Erythroblast (primary cell): ENCODE measurements at regions not wholly inside any gene's neighbourhood (a gene's known extent, or its start where the extent isn't known, plus 50 kb on each side); places are given as distances from the start of the nearest gene placed in this dataset.
"Not testable (repeated sequence)": the region's sequence is repeated elsewhere in the genome, so short reads cannot be mapped to it uniquely, and the experiment has no call there.

Experiments
- DNase-seq, 2 experiments: peaks; one replicate each; lab custom pipeline; 2025; lab: John Stamatoyannopoulos, UW
- GATA1 ChIP-seq: IDR thresholded peaks from 2 replicates; pipeline ENCODE4 v1.6.1; 2011; ENCODE audit warnings: low read depth, mild to moderate bottlenecking, control low read depth, low read length, moderate library complexity
- POLR2A ChIP-seq: IDR thresholded peaks from 2 replicates; pipeline ENCODE4 v1.6.1; 2011; ENCODE audit warnings: mild to moderate bottlenecking, low read length

GRCh38 chr2:39975476-39976020, 196.5 kb upstream of the THUMPD2 start:
- TF ChIP-seq GATA1 (no peak), POLR2A (no peak)
- DNase-seq = no peak

DNA sequence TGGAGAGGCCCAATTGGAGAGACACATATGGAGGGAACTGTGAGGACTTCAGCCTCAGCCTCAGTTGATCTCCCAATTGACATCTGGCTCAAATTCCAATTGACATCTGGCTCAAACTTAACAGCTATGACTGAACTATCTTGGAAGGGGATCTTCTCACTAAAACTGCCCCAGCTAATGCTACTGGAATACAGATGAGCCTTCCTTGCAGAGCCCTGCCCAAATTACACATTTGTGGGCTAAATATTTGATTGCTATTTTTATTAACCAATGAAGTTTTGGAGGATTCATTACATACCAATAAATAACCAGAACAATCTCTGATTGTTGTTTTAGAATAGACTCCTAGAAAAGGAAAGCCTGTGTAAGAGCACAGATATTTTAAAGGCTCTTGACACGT, 189.0 kb upstream of the THUMPD2 start:
- TF ChIP-seq POLR2A (no peak), GATA1 (no peak)
- DNase-seq = no peak

GRCh38 chr2:39960681-39961080, 181.6 kb upstream of the THUMPD2 start:
- not testable (repeated sequence) for DNase-seq

GRCh38 chr2:39954346-39954745, 175.3 kb upstream of the THUMPD2 start:
- TF ChIP-seq GATA1 = no peak
- no peak for TF ChIP-seq POLR2A
- no peak for DNase-seq

DNA sequence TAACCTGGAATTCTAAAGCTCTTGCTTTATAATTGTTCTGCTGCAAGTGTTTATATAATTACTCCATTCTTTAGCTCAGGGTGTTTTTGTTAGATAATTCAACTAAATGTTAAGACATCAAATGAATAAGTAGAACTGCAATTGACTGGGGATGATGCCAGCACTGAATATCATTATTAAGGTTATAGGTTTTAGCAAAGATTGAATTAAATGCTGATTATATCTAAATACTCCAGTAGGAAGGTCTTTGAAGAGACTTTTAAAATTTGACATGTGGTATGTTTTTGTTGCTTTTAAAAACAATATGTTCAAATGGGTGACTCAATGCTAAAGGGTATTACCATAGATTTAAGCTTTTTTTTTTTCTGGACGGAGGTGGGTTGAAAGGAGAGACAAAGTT, 170.1 kb upstream of the THUMPD2 start:
- no peak for DNase-seq
- TF ChIP-seq GATA1 (no peak), POLR2A (no peak)

DNA sequence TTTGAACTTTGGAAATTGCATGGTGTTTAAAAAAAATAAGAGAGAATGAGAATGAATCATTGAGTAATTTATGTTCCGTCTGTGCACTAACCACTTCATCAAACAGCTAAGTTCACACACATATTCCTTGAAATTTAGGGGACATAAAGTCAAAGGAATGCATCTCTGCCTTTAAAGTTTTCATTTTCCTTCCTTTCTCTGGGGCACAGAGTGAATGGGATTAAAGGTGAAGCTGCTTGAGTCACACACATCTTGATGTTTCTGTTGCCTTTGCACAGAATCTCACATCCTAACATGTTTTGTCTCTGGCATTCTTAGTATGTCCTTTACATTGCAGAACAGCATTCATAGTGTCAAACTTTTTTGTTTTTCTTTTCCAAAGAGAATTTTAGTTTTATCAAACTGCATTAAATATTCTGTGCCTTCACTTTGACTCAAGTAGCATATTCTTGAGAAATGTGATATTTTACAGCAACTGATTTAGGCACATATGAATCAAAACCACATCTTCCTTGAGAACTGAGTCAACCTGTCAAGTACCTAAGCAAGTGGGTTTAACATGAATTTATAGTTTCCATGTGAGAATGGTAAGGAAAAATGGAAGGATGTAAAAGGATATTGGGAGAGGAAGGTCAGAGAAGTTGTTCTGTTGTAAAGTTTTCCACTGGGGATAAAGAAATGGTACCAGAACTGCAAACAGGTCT, 169.1 kb upstream of the THUMPD2 start:
- DNase-seq = no peak
- TF ChIP-seq POLR2A (no peak), GATA1 (no peak)

- TF ChIP-seq POLR2A (no peak), GATA1 (no peak)
- DNase-seq = no peak
These were observed 168.4 kb upstream of the THUMPD2 start for GRCh38 chr2:39947294-39948015.

DNA sequence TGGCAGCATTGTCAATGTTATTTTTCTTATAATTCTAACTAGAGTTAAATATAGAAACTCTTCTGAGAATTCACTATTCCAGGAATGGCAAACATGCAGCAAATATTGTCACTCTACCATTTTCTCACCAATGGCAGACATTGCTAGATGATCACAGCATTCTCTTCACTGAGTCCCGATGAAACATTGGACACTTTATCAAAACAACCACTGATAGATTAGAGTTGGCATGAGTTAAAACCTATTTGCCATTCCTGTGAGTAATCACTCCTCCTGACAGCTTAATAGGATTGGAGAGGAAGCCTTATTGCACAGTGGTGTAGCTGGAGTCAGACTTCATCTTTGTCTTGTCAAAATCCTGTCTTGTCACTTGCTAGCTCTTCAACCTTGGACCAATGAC, 163.9 kb upstream of the THUMPD2 start:
- TF ChIP-seq POLR2A (no peak), GATA1 (no peak)
- no peak for DNase-seq

DNA sequence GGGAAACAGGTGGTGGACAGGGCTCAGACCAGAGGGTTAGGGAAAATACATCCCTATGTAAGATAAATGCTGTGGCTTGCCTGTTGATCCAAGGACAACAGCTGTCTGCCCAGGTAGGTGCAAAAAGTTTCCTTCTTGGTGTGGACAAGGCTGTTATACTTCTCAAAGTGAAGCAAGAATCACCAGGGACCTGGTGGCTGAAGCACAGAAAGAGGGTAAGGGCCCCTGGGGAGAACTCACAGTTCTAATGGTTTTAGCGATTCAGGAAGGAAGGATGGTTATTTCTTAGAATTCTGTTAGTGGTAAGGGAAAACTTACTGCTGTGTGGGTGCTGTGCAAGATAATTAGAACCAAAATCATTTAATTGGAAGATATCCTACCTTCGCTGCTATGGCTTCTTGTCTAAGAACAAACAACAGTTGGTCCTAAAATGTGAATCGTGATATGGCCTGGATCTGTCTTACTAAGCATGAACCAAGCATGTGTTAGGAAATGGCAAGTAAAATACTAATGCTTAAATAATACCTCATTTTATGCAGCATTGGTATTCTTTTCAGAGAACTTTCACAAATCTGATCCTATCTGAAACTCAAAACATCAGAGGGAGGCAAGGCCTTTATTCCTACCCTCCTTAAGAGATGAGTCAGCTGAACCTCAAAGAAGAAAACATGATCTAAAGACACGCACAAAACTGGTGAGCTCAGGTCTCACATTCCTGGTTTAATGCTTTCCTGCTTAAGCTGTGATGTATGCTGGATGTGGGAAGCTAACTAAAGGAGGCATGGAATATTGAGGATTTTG, 159.2 kb upstream of the THUMPD2 start:
- no peak for DNase-seq
- TF ChIP-seq GATA1 (no peak), POLR2A (no peak)

- no peak for DNase-seq
- TF ChIP-seq POLR2A (no peak), GATA1 (no peak)
These were observed 158.6 kb upstream of the THUMPD2 start for GRCh38 chr2:39937621-39938020.

- DNase-seq = no peak
- TF ChIP-seq GATA1 = no peak
- TF ChIP-seq POLR2A = no peak
These were observed 155.8 kb upstream of the THUMPD2 start for GRCh38 chr2:39934851-39935250.

DNA sequence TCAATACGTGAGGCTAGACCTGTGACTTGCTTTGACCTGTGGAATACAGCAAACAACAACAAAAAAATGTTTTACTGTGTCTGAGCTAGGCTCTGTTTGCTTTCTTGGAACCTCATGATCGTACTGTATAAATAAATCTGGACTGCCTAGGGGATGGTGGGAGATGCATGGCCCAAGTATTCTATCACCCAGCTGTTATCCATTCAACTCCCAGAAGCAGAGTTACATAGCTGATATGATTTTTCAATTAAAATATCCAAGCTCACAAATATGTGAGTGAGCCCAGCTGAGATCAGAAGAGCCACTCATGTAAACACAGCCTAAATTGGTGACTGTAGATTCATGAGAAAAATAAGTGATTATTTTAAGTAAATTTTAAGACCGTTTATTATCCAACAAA, 154.1 kb upstream of the THUMPD2 start:
- TF ChIP-seq GATA1 (no peak), POLR2A (no peak)
- DNase-seq = no peak

GRCh38 chr2:39932198-39932597, 153.1 kb upstream of the THUMPD2 start:
- TF ChIP-seq GATA1 = no peak
- DNase-seq = no peak

DNA sequence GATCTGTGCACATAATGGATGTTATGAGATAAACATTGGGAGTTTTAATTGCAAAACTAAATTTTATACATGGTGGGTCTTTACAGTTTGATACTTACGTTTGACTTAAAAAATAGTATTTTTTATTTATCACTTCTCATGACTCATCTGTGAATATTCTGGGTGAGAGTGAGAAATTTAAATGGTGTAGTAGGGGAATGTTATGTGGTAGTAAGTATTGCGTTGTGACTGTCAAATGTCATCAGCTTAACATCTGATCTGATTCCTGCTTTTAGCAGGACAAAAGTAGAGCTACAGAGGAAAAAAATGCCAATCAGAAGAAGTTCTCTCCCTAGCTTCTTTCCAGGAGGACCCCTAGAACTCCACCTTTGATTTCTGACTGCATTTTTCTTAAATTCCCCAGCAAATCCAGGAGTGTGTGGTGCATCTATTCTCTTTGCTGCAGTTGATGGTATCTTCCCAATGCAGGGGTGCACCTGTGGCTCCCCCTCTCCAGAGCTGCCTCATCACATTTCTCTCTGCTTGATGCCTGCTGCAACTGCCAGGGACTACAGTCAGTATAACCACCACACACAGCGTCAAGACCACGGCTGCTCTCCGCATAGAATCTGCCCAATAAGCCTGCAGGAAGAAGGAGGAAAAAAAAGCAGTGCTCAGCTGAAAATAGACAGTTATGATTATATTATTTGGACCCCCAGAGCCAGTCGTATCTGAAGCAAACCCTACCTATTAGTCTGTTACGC, 151.3 kb upstream of the THUMPD2 start:
- DNase-seq = no peak
- no peak for TF ChIP-seq POLR2A
- no peak for TF ChIP-seq GATA1
